Aorta (tissue), 5 donors: ENCODE measurements at regions not wholly inside any gene's neighbourhood (a gene's known extent, or its start where the extent isn't known, plus 50 kb on each side); places are given as distances from the start of the nearest gene placed in this dataset.

Experiments
- ATAC-seq: fragments of 200-7000 bp; cut with Tn5 transposase; one replicate; pipeline ENCODE4 v1.9.1; 2022; ENCODE audit warnings: moderate library complexity; ENCODE audit not compliant: low FRiP score
- DNase-seq, 2 donors: peaks; one replicate each; pipeline ENCODE4 v3.0.0-alpha.2; 2020
- H3K27ac ChIP-seq, 2 donors: one replicate each; pipeline ENCODE4 v1.5.1; 2013; ENCODE audit warnings: low read length in 2 of 2, mild to moderate bottlenecking in 2 of 2, moderate library complexity in 2 of 2, control low read depth in 1 of 2, inconsistent platforms in 1 of 2, low read depth in 1 of 2
- H3K27me3 ChIP-seq, 2 donors: one replicate each; pipeline ENCODE4 v1.6.1; 2013; ENCODE audit warnings: control low read depth in 1 of 2, low read length in 1 of 2, mild to moderate bottlenecking in 1 of 2, moderate library complexity in 1 of 2; ENCODE audit not compliant: insufficient read depth in 2 of 2, control insufficient read depth in 1 of 2
- H3K36me3 ChIP-seq, 2 donors: one replicate each; pipeline ENCODE4 v1.6.1; 2013; ENCODE audit warnings: control low read depth in 1 of 2, low read length in 1 of 2, mild to moderate bottlenecking in 1 of 2; ENCODE audit not compliant: insufficient read depth in 2 of 2, control insufficient read depth in 1 of 2
- H3K4me1 ChIP-seq, 2 donors: one replicate each; pipeline ENCODE4 v1.6.1; 2013; ENCODE audit warnings: low read length in 2 of 2, control low read depth in 1 of 2, mild to moderate bottlenecking in 1 of 2, moderate library complexity in 1 of 2; ENCODE audit not compliant: insufficient read depth in 2 of 2, control insufficient read depth in 1 of 2
- H3K4me3 ChIP-seq, 2 donors: one replicate each; pipeline ENCODE4 v1.5.1; 2013; ENCODE audit warnings: low read length in 2 of 2, control low read depth in 1 of 2, mild to moderate bottlenecking in 1 of 2
- H3K9me3 ChIP-seq: one replicate; pipeline ENCODE4 v1.6.1; 2013; ENCODE audit warnings: mild to moderate bottlenecking, low read length; ENCODE audit not compliant: control insufficient read depth
- WGBS, 2 donors: extraction: QIAGEN DNeasy Blood & Tissue Kit; methylation state at CpG; one replicate each; pipeline ENCODE4 v1.1.7; 2013; 5-methylcytosine and 5-hydroxymethylcytosine counted together
- intact Hi-C, 2 donors: fragments of 100-400 bp; cut with DNase I; formaldehyde crosslinking; loops; one replicate each; pipeline versions ENCODE4 v1.14.2 to v1.15.0; 2022
- donor health status: healthy with polysubstance abuse.
- donor health status: Bipolar disorder and iron deficiency.
- donor health status: DM: no; HTN: no; CAD: no.
- donor health status: DM: no; HTN: no; CAD: no.
- donor health status: DM: yes; HTN: yes; CAD: no.

- H3K36me3 ChIP-seq, result no peaks in the 10 kb centered on the region
- intact Hi-C loops, result no loop called here
- H3K9me3 ChIP-seq, result no peaks in the 10 kb centered on the region
- H3K4me1 ChIP-seq, result no peaks in the 10 kb centered on the region
- H3K27ac ChIP-seq, result no peak overlapping the region
- no peak overlapping the region for H3K4me3 ChIP-seq
- no peaks in the 10 kb centered on the region for H3K27me3 ChIP-seq
- DNase-seq (no peak), ATAC-seq (no peak)
- 33 to 45% methylated on average over 2 of the region's 2 CpGs for WGBS, 2 donors
Observed at GRCh38 chr4:175871774-175872405, 59.8 kb upstream of the GPM6A start.

- Histone ChIP-seq H3K4me3 (no peak overlapping the region), H3K27ac (no peak overlapping the region), H3K4me1 (no peaks in the 10 kb centered on the region), H3K9me3 (peaks cover 2% of the 10 kb centered on the region), H3K27me3 (no peaks in the 10 kb centered on the region), H3K36me3 (no peaks in the 10 kb centered on the region)
- intact Hi-C loops, result no loop called here
- 81 to 87% methylated on average over 1 of the region's 1 CpG for WGBS, 2 donors
- no peak for DNase-seq
- ATAC-seq, result no peak
Observed at GRCh38 chr4:175873707-175874106, 61.6 kb upstream of the GPM6A start.

- Histone ChIP-seq H3K4me1 (no peaks in the 10 kb centered on the region), H3K4me3 (no peak overlapping the region), H3K27ac (no peak overlapping the region), H3K27me3 (no peaks in the 10 kb centered on the region), H3K9me3 (peaks cover 2% of the 10 kb centered on the region), H3K36me3 (no peaks in the 10 kb centered on the region)
- ATAC-seq (no peak), DNase-seq (no peak)
- WGBS, 2 donors, result 67 to 70% methylated on average over 5 of the region's 5 CpGs
- intact Hi-C loops, result no loop called here
Observed at GRCh38 chr4:175874306-175874705, 62.2 kb upstream of the GPM6A start.

- ATAC-seq, result no peak
- 79 to 86% methylated on average over 5 of the region's 5 CpGs for WGBS, 2 donors
- intact Hi-C loops, result no loop called here
- DNase-seq, result no peak
- Histone ChIP-seq H3K27ac (no peak overlapping the region), H3K27me3 (no peaks in the 10 kb centered on the region), H3K4me1 (no peaks in the 10 kb centered on the region), H3K4me3 (no peak overlapping the region), H3K36me3 (no peaks in the 10 kb centered on the region), H3K9me3 (peaks cover 2% of the 10 kb centered on the region)
Observed at GRCh38 chr4:175875993-175876771, 64.1 kb upstream of the GPM6A start.

GRCh38 chr4:175882891-175883290 is 70.8 kb upstream of the GPM6A start:
- DNase-seq (no peak), ATAC-seq (no peak)
- Histone ChIP-seq H3K27ac (no peak overlapping the region), H3K4me3 (no peak overlapping the region), H3K9me3 (peaks cover 2% of the 10 kb centered on the region), H3K27me3 (no peaks in the 10 kb centered on the region), H3K4me1 (no peaks in the 10 kb centered on the region), H3K36me3 (no peaks in the 10 kb centered on the region)
- intact Hi-C loops, result no loop called here

- Histone ChIP-seq H3K4me1 (no peaks in the 10 kb centered on the region), H3K27me3 (no peaks in the 10 kb centered on the region), H3K27ac (no peak overlapping the region), H3K36me3 (no peaks in the 10 kb centered on the region), H3K9me3 (no peaks in the 10 kb centered on the region), H3K4me3 (no peak overlapping the region)
- ATAC-seq, result no peak
- WGBS, 2 donors, result 28 to 36% methylated on average over 4 of the region's 4 CpGs
- DNase-seq, result no peak
- intact Hi-C loops, result no loop called here
Observed at GRCh38 chr4:175884048-175884447, 72.0 kb upstream of the GPM6A start.

- H3K27ac ChIP-seq, result no peak overlapping the region
- H3K27me3 ChIP-seq, result no peaks in the 10 kb centered on the region
- no peak for DNase-seq
- intact Hi-C loops, result no loop called here
- no peaks in the 10 kb centered on the region for H3K4me1 ChIP-seq
- ATAC-seq, result no peak
- H3K36me3 ChIP-seq, result no peaks in the 10 kb centered on the region
- 79 to 82% methylated on average over 4 of the region's 4 CpGs for WGBS, 2 donors
- H3K4me3 ChIP-seq, result no peak overlapping the region
- H3K9me3 ChIP-seq, result no peaks in the 10 kb centered on the region
Observed at GRCh38 chr4:175891231-175891630, 79.2 kb upstream of the GPM6A start.

GRCh38 chr4:175891851-175892250 is 79.8 kb upstream of the GPM6A start:
- H3K9me3 ChIP-seq, result no peaks in the 10 kb centered on the region
- intact Hi-C loops, result no loop called here
- H3K27me3 ChIP-seq, result no peaks in the 10 kb centered on the region
- H3K27ac ChIP-seq, result no peak overlapping the region
- DNase-seq (no peak), ATAC-seq (no peak)
- no peak overlapping the region for H3K4me3 ChIP-seq
- WGBS, 2 donors, result 2 to 4% methylated on average over 2 of the region's 2 CpGs
- no peaks in the 10 kb centered on the region for H3K36me3 ChIP-seq
- no peaks in the 10 kb centered on the region for H3K4me1 ChIP-seq

GRCh38 chr4:175905925-175906324 is 93.9 kb upstream of the GPM6A start:
- ATAC-seq, result no peak
- no peak overlapping the region for H3K4me3 ChIP-seq
- H3K9me3 ChIP-seq, result no peaks in the 10 kb centered on the region
- no peak overlapping the region for H3K27ac ChIP-seq
- no peaks in the 10 kb centered on the region for H3K4me1 ChIP-seq
- no peak for DNase-seq
- intact Hi-C loops, result no loop called here
- H3K27me3 ChIP-seq, result no peaks in the 10 kb centered on the region
- 80 to 86% methylated on average over 2 of the region's 2 CpGs for WGBS, 2 donors
- H3K36me3 ChIP-seq, result no peaks in the 10 kb centered on the region
